ENCODE measurements at regions not wholly inside any gene's neighbourhood (a gene's known extent, or its start where the extent isn't known, plus 50 kb on each side); places are given as distances from the start of the nearest gene placed in this dataset.

DNA sequence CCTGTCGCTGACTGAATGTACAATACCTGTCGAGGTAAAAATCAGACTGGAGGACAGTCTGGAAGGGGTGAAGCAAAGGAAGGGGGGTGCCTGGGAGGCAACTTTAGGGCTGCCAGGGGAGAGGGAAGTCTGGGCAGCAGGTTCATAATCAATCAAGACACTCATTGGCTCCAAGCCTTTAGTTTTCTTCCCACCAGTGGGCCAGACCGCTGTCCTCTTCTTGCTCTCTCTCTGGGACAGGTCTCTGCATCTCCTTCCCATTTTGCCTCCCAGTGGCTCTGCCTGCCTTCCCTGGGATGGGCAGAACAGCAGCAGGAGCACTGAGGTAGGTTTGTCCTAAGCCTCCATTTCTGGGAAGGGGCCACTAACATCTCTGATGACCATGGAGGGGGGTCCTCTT is 206.5 kb downstream of the TTC8 start:
- TF ChIP-seq, protein P1, sequence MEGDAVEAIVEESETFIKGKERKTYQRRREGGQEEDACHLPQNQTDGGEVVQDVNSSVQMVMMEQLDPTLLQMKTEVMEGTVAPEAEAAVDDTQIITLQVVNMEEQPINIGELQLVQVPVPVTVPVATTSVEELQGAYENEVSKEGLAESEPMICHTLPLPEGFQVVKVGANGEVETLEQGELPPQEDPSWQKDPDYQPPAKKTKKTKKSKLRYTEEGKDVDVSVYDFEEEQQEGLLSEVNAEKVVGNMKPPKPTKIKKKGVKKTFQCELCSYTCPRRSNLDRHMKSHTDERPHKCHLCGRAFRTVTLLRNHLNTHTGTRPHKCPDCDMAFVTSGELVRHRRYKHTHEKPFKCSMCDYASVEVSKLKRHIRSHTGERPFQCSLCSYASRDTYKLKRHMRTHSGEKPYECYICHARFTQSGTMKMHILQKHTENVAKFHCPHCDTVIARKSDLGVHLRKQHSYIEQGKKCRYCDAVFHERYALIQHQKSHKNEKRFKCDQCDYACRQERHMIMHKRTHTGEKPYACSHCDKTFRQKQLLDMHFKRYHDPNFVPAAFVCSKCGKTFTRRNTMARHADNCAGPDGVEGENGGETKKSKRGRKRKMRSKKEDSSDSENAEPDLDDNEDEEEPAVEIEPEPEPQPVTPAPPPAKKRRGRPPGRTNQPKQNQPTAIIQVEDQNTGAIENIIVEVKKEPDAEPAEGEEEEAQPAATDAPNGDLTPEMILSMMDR (IDR thresholded peaks at IDR 0.05): no peak
- no peak for TF ChIP-seq EZH2 (IDR thresholded peaks at IDR 0.05; ENCODE audit: borderline replicate concordance, insufficient read depth, low read depth, low read length, poor library complexity, severe bottlenecking)

Measured in B cell (primary cell).